OCI-LY7 (cell line): ENCODE measurements at regions not wholly inside any gene's neighbourhood (a gene's known extent, or its start where the extent isn't known, plus 50 kb on each side); places are given as distances from the start of the nearest gene placed in this dataset.
"Not testable (repeated sequence)": the region's sequence is repeated elsewhere in the genome, so short reads cannot be mapped to it uniquely, and the experiment has no call there.

ENCODE experiments used
- BruUV-seq: library from RNA; stranded (reverse); fragments of 400-500 nt; replicated peaks from 2 replicates; lab custom pipeline; 2021; lab: Mats Ljungman, UMichigan
- CTCF ChIA-PET: fragments of 300-600 bp; sonication (Branson Sonifier 250); formaldehyde crosslinking; loops from one replicate; lab custom pipeline; 2022; ENCODE audit warnings: antibody characterized with exemption; ENCODE audit not compliant: unreplicated experiment; lab: Charles Lee
- POLR2A ChIA-PET: fragments of 300-600 bp; sonication (Branson Sonifier 250); formaldehyde crosslinking; loops from one replicate; lab custom pipeline; 2022; ENCODE audit warnings: antibody characterized with exemption; lab: Charles Lee
- DNase-seq: peaks from one replicate; pipeline ENCODE4 v3.0.0-alpha.2; 2015; ENCODE audit warnings: low spot score
- H2AFZ ChIP-seq: fragments of 200-600 bp; sonication (generic), shearing (Covaris generic); 2 replicates; pipeline ENCODE4 v1.6.1; 2014; ENCODE audit warnings: mild to moderate bottlenecking, antibody characterized with exemption, low read length, moderate library complexity
- H3K27ac ChIP-seq: fragments of 200-600 bp; sonication (generic); 2 replicates; pipeline ENCODE4 v1.5.1; 2014; ENCODE audit warnings: mixed run types, low read depth, mild to moderate bottlenecking, moderate library complexity, low read length, inconsistent platforms; ENCODE audit not compliant: poor library complexity, severe bottlenecking
- H3K36me3 ChIP-seq: fragments of 200-600 bp; sonication (generic); 2 replicates; pipeline ENCODE4 v1.6.1; 2014; ENCODE audit warnings: mild to moderate bottlenecking, antibody characterized with exemption, low read length, moderate library complexity, mixed read lengths; ENCODE audit not compliant: insufficient read depth
- H3K4me1 ChIP-seq: fragments of 200-600 bp; sonication (generic); 2 replicates; pipeline ENCODE4 v1.5.1; 2014; ENCODE audit warnings: mild to moderate bottlenecking, low read length; ENCODE audit not compliant: insufficient read depth, poor library complexity, severe bottlenecking
- H3K4me2 ChIP-seq: fragments of 200-600 bp; sonication (generic); 2 replicates; pipeline ENCODE4 v1.6.1; 2014; ENCODE audit warnings: mild to moderate bottlenecking, low read length
- H3K4me3 ChIP-seq: fragments of 200-600 bp; sonication (generic); 2 replicates; pipeline ENCODE4 v1.5.1; 2014; ENCODE audit warnings: mild to moderate bottlenecking, low read depth, low read length; ENCODE audit not compliant: poor library complexity, severe bottlenecking
- H3K79me2 ChIP-seq: fragments of 200-600 bp; sonication (generic); 2 replicates; pipeline ENCODE4 v1.6.1; 2016; ENCODE audit warnings: low read depth, mild to moderate bottlenecking, low read length, moderate library complexity, mixed read lengths; ENCODE audit not compliant: insufficient read depth
- H3K9me2 ChIP-seq: fragments of 200-600 bp; sonication (generic); 2 replicates; pipeline ENCODE4 v1.6.1; 2016; ENCODE audit warnings: mild to moderate bottlenecking, low read length, mixed read lengths; ENCODE audit not compliant: insufficient read depth
- H3K9me3 ChIP-seq: fragments of 200-600 bp; sonication (generic); 2 replicates; pipeline ENCODE4 v1.6.1; 2014; ENCODE audit warnings: mild to moderate bottlenecking, mixed run types, low read length, mixed read lengths
- H4K20me1 ChIP-seq: fragments of 200-600 bp; sonication (generic); 2 replicates; pipeline ENCODE4 v1.6.1; 2014; ENCODE audit warnings: mild to moderate bottlenecking, antibody characterized with exemption, low read length, moderate library complexity, mixed read lengths; ENCODE audit not compliant: insufficient read depth
- CTCF ChIP-seq: fragments of 200-600 bp; sonication (generic); conservative IDR thresholded peaks from 2 replicates; pipeline ENCODE4 v1.5.1; 2014; ENCODE audit warnings: mild to moderate bottlenecking, antibody characterized with exemption, low read length, moderate library complexity, mixed read lengths
- EZH2phosphoT487 ChIP-seq: fragments of 200-600 bp; sonication (generic); IDR thresholded peaks from 2 replicates; pipeline ENCODE4 v1.6.1; 2018; ENCODE audit warnings: low read depth, borderline replicate concordance, mild to moderate bottlenecking, mixed run types, antibody characterized with exemption, low read length, moderate library complexity, mixed read lengths
- intact Hi-C: fragments of 100-400 bp; cut with micrococcal nuclease; formaldehyde crosslinking; loops from one replicate; pipeline ENCODE4 v1.10.0; 2022; ENCODE audit not compliant: unreplicated experiment

GRCh38 chr17:13416748-13417363 is 184.9 kb downstream of the HS3ST3A1 start:
- CTCF ChIA-PET: no interaction called here

GRCh38 chr17:13415871-13416416 is 185.8 kb downstream of the HS3ST3A1 start:
- no peak overlapping the region for H2AFZ ChIP-seq
- no peaks in the 10 kb centered on the region for H3K79me2 ChIP-seq
- ChIA-PET CTCF (no interaction called here), POLR2A (no interaction called here)
- H3K4me1 ChIP-seq: no peaks in the 10 kb centered on the region
- no peaks in the 10 kb centered on the region for H3K9me2 ChIP-seq
- no peak overlapping the region for H3K4me3 ChIP-seq
- no peaks in the 10 kb centered on the region for H4K20me1 ChIP-seq
- intact Hi-C loops: no loop called here
- H3K4me2 ChIP-seq: no peak overlapping the region
- TF ChIP-seq EZH2phosphoT487: no peak
- TF ChIP-seq CTCF: no peak
- H3K9me3 ChIP-seq: no peaks in the 10 kb centered on the region
- H3K27ac ChIP-seq: no peak overlapping the region
- BruUV-seq: no TSS peak
- no peaks in the 10 kb centered on the region for H3K36me3 ChIP-seq
- no peak for DNase-seq

More at GRCh38 chr17:13416748-13417363, 184.9 kb downstream of the HS3ST3A1 start:
- Histone ChIP-seq H3K27ac (no peak overlapping the region), H3K4me1 (no peaks in the 10 kb centered on the region), H4K20me1 (no peaks in the 10 kb centered on the region), H3K4me3 (no peak overlapping the region), H3K9me3 (no peaks in the 10 kb centered on the region), H2AFZ (no peak overlapping the region), H3K36me3 (no peaks in the 10 kb centered on the region), H3K4me2 (no peak overlapping the region), H3K79me2 (no peaks in the 10 kb centered on the region), H3K9me2 (no peaks in the 10 kb centered on the region)
- no peak for DNase-seq
- TF ChIP-seq CTCF: no peak
- TF ChIP-seq EZH2phosphoT487: no peak
- intact Hi-C loops: no loop called here
- POLR2A ChIA-PET: no interaction called here
- BruUV-seq: no TSS peak

GRCh38 chr17:13415200-13415599 is 186.5 kb downstream of the HS3ST3A1 start:
- H3K27ac ChIP-seq, H3K9me3 ChIP-seq, H3K4me1 ChIP-seq, H4K20me1 ChIP-seq, H3K36me3 ChIP-seq, H3K79me2 ChIP-seq, H3K4me3 ChIP-seq, H2AFZ ChIP-seq, CTCF ChIA-PET, BruUV-seq, H3K9me2 ChIP-seq, intact Hi-C loops, DNase-seq, H3K4me2 ChIP-seq, POLR2A ChIA-PET: not testable (repeated sequence)
